NCI-H1436 (cell line): ENCODE measurements at regions not wholly inside any gene's neighbourhood (a gene's known extent, or its start where the extent isn't known, plus 50 kb on each side); places are given as distances from the start of the nearest gene placed in this dataset.

Source experiments
- DNase-seq: peaks from one replicate; lab custom pipeline; 2025; lab: John Stamatoyannopoulos, UW

- no peak for DNase-seq
Measured at GRCh38 chr3:34381243-34381642, 582.8 kb downstream of the PDCD6IP start.

DNA sequence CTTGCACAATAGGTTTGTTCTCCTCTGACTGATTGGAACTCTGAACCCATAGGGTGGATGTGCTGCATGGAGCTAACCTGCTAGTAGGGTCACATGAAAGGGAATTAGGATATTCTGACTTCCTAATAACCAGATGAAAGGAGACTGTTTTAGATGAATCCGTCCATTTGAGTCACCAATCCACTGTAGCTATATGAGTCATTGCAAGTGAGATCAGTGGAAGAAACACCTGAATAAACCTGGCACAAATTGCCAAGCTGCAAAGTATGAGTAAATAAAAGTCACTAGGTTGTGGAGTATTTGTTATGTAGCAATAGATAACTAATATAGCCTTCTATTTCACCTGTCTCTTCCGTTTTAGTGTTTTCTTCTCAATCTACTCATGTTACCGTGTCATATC lies 584.4 kb downstream of the PDCD6IP start:
- no peak for DNase-seq

DNA sequence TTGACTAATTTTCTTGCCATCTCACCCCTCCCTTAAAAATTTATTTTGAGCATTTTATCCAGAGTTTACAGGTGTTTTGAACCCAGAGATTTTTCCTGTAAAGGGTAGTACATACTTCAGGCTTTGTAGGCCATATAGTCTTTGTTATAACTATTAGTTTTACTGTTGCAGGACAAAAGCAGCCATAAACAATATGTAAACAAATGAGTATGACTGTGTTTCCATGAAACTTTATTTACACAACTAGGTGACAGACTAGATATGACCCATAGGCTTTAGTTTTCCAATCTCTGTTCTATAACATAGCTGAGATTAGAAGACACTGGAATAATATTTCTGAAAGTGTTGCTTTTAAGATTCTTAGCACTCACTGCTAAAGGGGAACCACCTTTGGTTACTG lies 587.9 kb downstream of the PDCD6IP start:
- DNase-seq, result no peak

GRCh38 chr3:34387826-34388564 lies 589.6 kb downstream of the PDCD6IP start:
- DNase-seq, result no peak

DNA sequence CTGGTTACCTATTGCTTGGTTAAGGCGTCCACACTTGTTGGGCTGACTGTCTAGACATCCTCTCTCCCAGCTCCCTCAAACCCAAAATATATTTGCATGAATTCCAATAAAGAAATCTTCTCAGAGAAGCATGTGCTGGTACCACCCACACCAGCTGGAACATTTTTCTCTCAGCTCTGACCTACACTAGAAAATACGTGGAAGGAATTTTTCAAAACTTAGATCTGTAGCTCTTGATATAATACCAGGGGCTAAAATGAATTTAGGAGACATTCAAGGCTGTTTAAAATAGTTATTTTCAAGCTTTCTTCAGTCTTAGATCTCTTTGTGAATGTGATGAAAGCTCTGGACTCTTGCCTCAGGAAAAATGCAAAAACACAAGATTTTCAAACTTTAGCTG lies 590.4 kb downstream of the PDCD6IP start:
- no peak for DNase-seq

- no peak for DNase-seq
Measured at GRCh38 chr3:34394978-34395748, 596.7 kb downstream of the PDCD6IP start.

- no peak for DNase-seq
Measured at GRCh38 chr3:34396288-34396687, 597.9 kb downstream of the PDCD6IP start.

DNA sequence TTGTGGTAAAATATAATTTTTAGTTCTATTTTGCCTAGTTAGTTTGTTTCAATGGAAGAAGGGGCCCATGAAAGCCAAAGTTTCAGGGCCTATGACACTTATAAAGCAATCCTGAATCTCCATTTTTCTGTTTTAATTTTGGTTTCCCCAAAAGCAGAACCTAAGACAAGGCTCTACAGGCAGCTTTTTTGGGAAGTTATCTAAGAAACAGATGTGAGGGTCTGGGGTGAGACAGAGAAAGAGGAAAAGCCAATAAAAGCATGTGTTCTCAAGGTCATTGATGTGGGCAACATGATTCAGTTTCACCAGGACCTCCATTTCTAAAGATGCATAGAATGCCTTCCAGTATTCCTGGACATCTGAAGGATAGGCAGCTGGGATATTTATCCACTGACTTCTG lies 598.5 kb downstream of the PDCD6IP start:
- DNase-seq, result no peak

DNA sequence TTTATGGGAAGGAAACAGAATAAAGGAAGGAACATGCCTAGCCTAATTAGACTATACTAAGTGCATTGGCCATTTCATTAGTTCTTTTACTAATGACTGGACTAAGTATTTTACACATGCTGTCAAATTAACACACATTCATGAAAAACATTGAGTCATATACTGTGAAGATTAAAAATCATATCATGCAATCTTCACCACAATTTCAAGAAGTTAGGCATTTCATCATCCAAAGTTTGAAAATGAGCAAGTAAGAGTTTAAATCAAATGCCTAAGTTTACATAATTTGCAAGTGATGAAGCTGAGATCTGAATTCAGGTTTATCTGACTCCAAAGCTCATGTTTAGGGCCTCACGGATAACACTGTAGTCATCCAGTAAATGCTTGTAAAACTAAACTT lies 601.0 kb downstream of the PDCD6IP start:
- no peak for DNase-seq

DNA sequence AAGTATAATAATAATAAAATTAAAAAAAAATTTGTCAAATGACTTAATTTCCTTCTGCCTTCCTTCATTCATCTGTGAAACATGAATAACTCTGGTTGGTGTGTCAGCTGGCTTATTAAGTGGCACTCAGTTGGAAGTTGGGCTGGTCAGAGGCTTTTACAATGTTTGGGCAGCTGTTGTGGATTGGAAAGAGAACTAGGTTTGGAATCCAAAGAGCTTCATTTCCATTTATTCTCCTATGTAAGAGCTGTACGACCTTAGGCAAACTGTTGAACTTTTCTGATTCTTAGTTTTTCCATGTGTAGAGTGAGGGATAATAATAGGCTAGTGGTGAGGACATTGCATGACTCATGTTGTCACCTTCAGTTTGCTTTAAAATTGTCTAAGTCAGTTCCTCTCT lies 606.7 kb downstream of the PDCD6IP start:
- no peak for DNase-seq

DNA sequence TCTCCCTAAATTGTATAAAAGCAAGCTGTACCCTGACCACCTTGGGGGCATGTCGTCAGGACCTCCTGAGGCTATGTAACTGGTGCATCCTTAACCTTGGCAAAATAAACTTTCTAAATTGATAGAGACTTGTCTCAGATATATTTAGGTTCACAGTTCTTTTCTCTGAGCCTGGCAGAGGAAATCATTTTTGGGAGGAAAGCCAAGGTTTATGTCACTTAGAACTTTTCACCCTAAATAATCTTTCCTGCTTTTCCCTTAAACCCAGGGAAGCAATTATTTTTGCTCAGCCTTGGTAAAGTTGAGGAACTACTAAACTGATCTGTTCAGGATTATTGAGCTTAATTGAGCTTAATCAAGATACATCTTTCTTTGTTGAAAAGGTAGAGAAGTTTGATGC lies 608.9 kb downstream of the PDCD6IP start:
- no peak for DNase-seq

DNA sequence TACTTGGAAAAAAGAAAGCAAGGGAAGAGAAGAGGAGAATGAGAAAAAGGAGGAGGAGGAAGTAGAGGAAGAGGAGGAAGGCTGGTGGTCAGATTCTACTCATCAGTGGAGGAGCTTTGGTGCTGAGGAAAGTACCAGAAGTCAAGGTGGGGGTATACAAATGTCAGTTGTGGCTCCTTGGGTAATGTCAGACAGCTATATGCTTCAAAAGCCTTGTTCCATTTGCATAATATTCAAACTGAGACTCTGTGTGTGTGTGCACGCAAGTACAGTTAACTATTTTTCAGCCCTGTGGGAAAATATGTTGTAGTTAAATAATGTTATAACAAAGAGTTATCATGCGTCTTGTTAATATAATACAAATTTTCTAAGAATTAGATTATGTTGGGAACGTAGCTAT lies 609.7 kb downstream of the PDCD6IP start:
- DNase-seq, result no peak

- no peak for DNase-seq
Measured at GRCh38 chr3:34411596-34411995, 613.2 kb downstream of the PDCD6IP start.

- no peak for DNase-seq
Measured at GRCh38 chr3:34419801-34420200, 621.4 kb downstream of the PDCD6IP start.

GRCh38 chr3:34421762-34422161 lies 623.3 kb downstream of the PDCD6IP start:
- DNase-seq, result no peak

- no peak for DNase-seq
Measured at GRCh38 chr3:34439796-34440195, 641.4 kb downstream of the PDCD6IP start.

DNA sequence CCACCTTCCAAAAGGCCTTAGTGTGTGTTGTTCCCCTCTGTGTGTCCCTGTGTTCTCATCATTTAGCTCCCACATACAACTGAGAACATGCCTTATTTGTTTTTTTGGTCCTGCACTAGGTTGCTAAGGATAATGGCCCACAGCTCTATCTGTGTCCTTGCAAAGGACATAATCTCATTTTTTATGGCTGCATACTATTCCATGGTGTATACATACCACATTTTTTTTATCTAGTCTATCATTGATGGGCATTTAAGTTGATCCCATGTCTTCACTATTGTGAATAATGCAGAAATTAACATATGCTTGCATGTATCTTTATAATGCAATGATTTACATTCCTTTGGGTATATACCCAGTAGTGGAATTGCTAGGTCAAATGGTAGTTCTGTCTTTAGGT lies 645.7 kb downstream of the PDCD6IP start:
- DNase-seq, result no peak

DNA sequence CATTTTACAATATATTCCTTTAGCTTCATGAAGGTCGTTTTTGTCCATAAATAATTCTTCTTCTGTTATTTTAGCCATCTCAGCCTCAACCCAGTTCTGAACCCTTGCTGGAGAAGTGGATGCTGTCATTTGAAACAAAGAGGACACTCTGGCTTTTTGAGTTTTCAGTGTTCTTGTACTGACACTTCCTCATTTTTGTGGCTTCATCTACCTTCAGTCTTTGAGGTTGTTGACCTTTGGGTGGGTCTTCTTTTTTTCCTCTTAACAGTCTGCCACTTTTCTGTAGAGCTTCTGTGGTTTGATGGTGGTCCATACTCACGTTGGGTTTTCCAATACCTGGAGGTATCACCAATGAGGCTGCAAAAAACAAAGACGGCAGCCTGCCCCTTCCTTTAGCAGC lies 650.9 kb downstream of the PDCD6IP start:
- DNase-seq, result no peak

DNA sequence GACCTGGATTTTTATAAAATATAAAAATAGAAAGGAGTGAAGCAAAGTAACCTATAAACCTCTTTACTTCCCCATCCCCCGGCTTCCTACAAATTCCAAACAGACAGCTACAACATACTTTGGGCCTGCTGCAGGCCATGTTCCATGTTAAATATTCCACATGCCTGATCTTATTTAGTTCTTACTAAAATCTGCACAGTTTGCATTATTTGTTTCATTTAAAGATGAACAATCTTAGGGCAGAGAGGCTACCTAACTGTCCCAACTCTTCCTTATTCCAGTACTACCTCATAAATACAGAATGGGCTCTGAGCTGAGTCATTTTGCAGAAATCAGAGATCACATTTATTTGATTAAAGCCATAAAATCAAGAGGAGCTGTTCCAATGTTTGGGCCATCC lies 665.0 kb downstream of the PDCD6IP start:
- DNase-seq, result no peak

GRCh38 chr3:34464646-34465045 lies 666.2 kb downstream of the PDCD6IP start:
- DNase-seq, result no peak

- no peak for DNase-seq
Measured at GRCh38 chr3:34475851-34476250, 677.4 kb downstream of the PDCD6IP start.

DNA sequence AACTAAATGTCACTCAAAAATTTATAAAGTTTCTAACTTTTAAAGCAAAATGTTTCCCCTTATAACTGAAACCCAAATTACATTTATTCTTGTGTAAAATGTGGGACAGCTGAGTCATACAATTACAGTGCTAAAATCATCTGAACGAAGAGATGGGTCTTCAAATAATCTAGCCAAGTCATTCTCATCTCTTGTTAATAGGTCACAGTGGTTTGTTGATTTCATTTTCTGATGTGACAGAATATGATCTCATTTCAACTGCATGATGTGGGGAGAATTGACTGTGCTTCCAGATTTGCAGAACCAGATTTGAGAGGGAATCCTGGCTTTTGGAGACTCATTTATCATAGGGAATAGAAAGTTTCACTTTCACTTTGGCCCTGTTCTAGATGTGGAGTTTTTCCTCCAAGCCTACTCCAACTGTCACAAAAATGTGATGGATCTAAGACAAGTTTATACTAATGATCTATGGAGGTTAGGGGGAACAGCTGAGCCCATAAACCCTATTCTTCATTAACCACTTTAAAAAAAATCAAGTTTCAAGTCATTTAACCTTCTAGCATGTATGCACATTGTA lies 685.0 kb downstream of the PDCD6IP start:
- no peak for DNase-seq

DNA sequence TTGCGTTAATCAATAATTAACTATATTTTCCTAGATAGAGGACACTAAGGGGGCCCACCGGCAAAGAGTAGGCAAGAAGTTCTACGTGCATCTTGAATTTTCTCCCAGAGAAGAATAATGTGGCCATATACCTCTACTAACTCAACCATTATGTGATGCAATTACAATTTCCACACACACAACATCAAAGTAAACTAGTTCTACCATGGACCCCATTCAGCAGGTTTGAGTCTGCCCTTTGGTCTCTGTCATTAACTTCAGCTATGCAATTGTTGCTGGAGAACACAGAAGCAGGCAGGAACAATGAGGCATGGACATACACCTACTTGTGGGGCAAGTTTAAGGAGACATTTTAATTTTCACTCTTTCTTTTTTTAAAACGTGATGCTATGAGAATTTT lies 705.9 kb downstream of the PDCD6IP start:
- no peak for DNase-seq
